Naive thymus-derived CD4-positive, alpha-beta T cell (primary cell): ENCODE measurements at regions not wholly inside any gene's neighbourhood (a gene's known extent, or its start where the extent isn't known, plus 50 kb on each side); places are given as distances from the start of the nearest gene placed in this dataset.

Experiments
- ATAC-seq: fragments of 150-1000 bp; cut with Tn5 transposase; 2 replicates; pipeline ENCODE4 v1.10.0; 2021; ENCODE audit warnings: mild to moderate bottlenecking, moderate library complexity
- CTCF ChIA-PET: fragments of 350-600 bp; sonication (Branson Sonifier 250); formaldehyde crosslinking; loops from one replicate; lab custom pipeline; 2021; ENCODE audit warnings: antibody characterized with exemption; lab: Charles Lee
- POLR2A ChIA-PET: fragments of 350-600 bp; sonication (Branson Sonifier 250); formaldehyde crosslinking; loops from one replicate; lab custom pipeline; 2021; ENCODE audit warnings: antibody characterized with exemption, inconsistent platforms; lab: Charles Lee
- DNase-seq, 9 donors: peaks; one replicate each; pipeline versions ENCODE4 v3.0.0 to v3.0.0-alpha.2; 2020 to 2022; ENCODE audit warnings: mixed read lengths in 1 of 9
- H3K27ac ChIP-seq: one replicate; pipeline ENCODE4 v1.7.0; 2013; ENCODE audit warnings: mild to moderate bottlenecking, low read depth, low read length, moderate library complexity
- H3K27me3 ChIP-seq, 2 donors: one replicate each; pipeline ENCODE4 v1.7.0; 2013; ENCODE audit warnings: low read length in 2 of 2, mild to moderate bottlenecking in 2 of 2, moderate library complexity in 2 of 2; ENCODE audit not compliant: control insufficient read depth in 2 of 2, insufficient read depth in 2 of 2
- H3K36me3 ChIP-seq, 3 experiments: 1 replicate in 2 of 3; 2 replicates in 1 of 3; pipeline ENCODE4 v1.7.0; 2013; ENCODE audit warnings: low read length in 3 of 3, mild to moderate bottlenecking in 3 of 3, moderate library complexity in 1 of 3; ENCODE audit not compliant: insufficient read depth in 3 of 3, control insufficient read depth in 2 of 3
- H3K4me1 ChIP-seq, 2 donors: one replicate each; pipeline ENCODE4 v1.7.0; 2013; ENCODE audit warnings: low read length in 2 of 2, mild to moderate bottlenecking in 2 of 2, moderate library complexity in 1 of 2; ENCODE audit not compliant: control insufficient read depth in 2 of 2, insufficient read depth in 2 of 2
- H3K4me3 ChIP-seq: 2 replicates; pipeline ENCODE4 v1.7.0; 2013; ENCODE audit warnings: mild to moderate bottlenecking, low read length
- H3K9me3 ChIP-seq, 3 experiments: 1 replicate in 2 of 3; 2 replicates in 1 of 3; pipeline ENCODE4 v1.7.0; 2013; ENCODE audit warnings: low read length in 3 of 3; ENCODE audit not compliant: control insufficient read depth in 2 of 3
- H3K27ac Mint-ChIP-seq, 9 donors: one replicate each; pipeline ENCODE4 v1.8.0; 2020 to 2022; ENCODE audit warnings: mixed read lengths in 9 of 9, mild to moderate bottlenecking in 8 of 9, moderate library complexity in 5 of 9, inconsistent platforms in 2 of 9
- H3K27me3 Mint-ChIP-seq, 5 donors: one replicate each; pipeline ENCODE4 v1.8.0; 2021 to 2022; ENCODE audit warnings: mixed read lengths in 5 of 5, mild to moderate bottlenecking in 1 of 5
- H3K36me3 Mint-ChIP-seq, 5 donors: one replicate each; pipeline ENCODE4 v1.8.0; 2020 to 2022; ENCODE audit warnings: mixed read lengths in 5 of 5, mild to moderate bottlenecking in 3 of 5, inconsistent platforms in 1 of 5
- H3K4me1 Mint-ChIP-seq, 7 donors: one replicate each; pipeline ENCODE4 v1.8.0; 2020 to 2022; ENCODE audit warnings: mixed read lengths in 7 of 7, mild to moderate bottlenecking in 3 of 7, inconsistent platforms in 1 of 7
- H3K4me3 Mint-ChIP-seq, 10 donors: one replicate each; pipeline ENCODE4 v1.8.0; 2020 to 2022; ENCODE audit warnings: mild to moderate bottlenecking in 10 of 10, mixed read lengths in 10 of 10, moderate library complexity in 6 of 10, inconsistent platforms in 2 of 10
- H3K9me3 Mint-ChIP-seq, 11 donors: one replicate each; pipeline ENCODE4 v1.8.0; 2020 to 2022; ENCODE audit warnings: mixed read lengths in 11 of 11, mild to moderate bottlenecking in 4 of 11, inconsistent platforms in 1 of 11, moderate library complexity in 1 of 11
- intact Hi-C, 2 donors: fragments of 100-400 bp; cut with micrococcal nuclease; formaldehyde crosslinking; loops; one replicate each; pipeline ENCODE4 v1.15.1; 2023

DNA sequence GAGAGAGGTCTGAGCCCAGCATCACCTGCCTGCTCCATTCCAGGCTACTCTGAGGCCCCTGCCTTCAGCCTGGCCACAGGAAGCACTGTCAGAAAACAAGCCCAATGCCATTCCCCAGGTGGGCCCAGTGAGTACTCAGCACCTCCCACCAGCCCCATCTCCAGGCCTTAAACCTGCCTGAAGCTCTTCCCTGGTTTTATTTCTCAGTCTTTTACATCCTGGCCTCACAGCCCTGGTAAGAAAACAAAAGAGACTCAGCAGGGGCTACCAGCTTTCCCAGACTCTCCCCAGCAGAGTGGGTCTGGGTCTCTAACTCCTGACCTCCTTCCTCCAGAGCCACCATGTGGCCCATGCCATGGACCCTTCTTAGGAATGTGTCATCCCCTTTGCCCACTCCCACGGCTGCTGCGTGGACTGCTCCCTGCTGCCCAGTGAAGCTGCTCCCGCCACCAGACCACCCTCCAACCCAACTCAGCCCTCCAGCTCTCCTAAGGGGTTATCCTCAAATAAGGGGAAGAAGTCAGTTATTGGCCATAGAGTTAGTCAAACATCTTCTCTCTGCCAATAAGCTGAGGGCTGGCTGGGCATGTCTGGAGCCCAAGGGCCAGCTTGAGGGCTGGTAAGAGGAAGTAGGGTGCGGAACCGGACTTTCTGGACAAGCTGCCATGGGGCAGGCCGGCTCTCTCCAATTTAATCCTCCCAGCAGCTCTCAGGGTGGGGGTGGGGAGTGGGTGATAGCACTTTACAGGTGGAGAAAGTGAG lies 116.7 kb upstream of the LINGO1 start:
- Mint-ChIP-seq H3K27me3 (peaks cover 0 to 7% (median 0%) of the 10 kb centered on the region in 5 donors), H3K4me1 (peaks cover 0 to 11% (median 6%) of the 10 kb centered on the region in 7 donors), H3K9me3 (peaks cover 0 to 3% (median 0%) of the 10 kb centered on the region in 11 donors), H3K36me3 (no peaks in the 10 kb centered on the region), H3K4me3 (no peak overlapping the region), H3K27ac (no peak overlapping the region)
- no peaks in the 10 kb centered on the region for H3K36me3 ChIP-seq
- no peaks in the 10 kb centered on the region for H3K4me1 ChIP-seq
- H3K27ac ChIP-seq = no peak overlapping the region
- CTCF ChIA-PET = interaction anchor here (0.6 kb wide), 1 partner anchor 100 kb away, joined by 3 read pairs; no protein-coding TSS in a partner anchor
- intact Hi-C loops = no loop called here
- H3K4me3 ChIP-seq = no peak overlapping the region
- no peak for DNase-seq
- POLR2A ChIA-PET = no interaction called here
- H3K9me3 ChIP-seq = no peaks in the 10 kb centered on the region
- no peak for ATAC-seq
- H3K27me3 ChIP-seq = no peaks in the 10 kb centered on the region

DNA sequence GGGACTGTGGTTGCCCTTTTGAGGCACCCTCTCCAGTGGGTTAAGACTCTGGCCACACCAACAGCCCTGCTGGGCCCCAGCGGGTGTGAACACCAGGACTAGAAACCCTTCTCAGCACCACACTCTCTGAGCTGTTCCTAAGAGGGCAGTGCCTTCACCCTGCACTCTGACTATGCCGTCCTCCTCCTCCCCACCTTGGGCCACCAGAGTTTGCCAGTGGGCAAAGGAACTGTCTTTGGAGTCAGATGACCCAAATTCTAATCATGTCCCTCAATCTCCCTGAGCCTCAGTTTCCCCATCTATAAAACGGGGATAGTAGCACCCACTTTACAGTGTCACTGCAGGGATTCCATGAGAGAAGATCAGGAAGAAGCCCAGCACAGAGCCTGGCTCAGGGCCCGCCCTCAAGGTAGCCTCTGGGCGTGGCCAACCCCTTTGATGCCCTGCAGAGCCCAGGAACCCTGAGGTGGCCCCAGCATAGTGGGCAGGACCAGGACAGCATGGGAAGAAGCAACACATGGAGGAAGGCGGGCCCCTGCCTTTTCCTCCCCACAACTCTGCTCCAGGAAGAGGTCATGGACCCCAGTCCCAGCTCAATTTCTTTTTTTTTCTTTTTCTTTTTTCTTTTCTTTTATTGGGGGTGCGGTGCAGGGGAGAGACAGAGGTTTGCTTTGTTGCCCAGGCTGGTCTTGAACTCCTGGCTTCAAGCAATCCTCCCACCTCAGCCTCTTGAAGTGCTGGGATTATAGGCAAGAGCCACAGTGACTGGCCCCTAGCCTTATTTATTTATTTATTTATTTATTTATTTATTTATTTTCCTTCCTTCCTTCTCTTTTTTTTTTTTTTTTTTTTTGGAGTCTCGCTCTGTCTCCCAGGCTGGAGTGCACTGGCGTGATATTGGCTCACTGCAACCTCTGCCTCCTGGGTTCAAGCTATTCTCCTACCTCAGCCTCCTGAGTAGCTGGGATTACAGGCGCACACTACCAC lies 115.7 kb upstream of the LINGO1 start:
- no peak overlapping the region for H3K4me3 ChIP-seq
- peaks cover 0 to 11% (median 6%) of the 10 kb centered on the region in 7 donors for H3K4me1 Mint-ChIP-seq
- DNase-seq (no peak), ATAC-seq (no peak)
- H3K27ac ChIP-seq = no peak overlapping the region
- ChIA-PET CTCF (no interaction called here), POLR2A (no interaction called here)
- H3K36me3 ChIP-seq = no peaks in the 10 kb centered on the region
- no peak overlapping the region for H3K4me3 Mint-ChIP-seq
- H3K27me3 Mint-ChIP-seq = peaks cover 0 to 4% (median 0%) of the 10 kb centered on the region in 5 donors
- peaks cover 0 to 3% (median 0%) of the 10 kb centered on the region in 11 donors for H3K9me3 Mint-ChIP-seq
- intact Hi-C loops = no loop called here
- H3K9me3 ChIP-seq = no peaks in the 10 kb centered on the region
- H3K27ac Mint-ChIP-seq = no peak overlapping the region
- no peaks in the 10 kb centered on the region for H3K4me1 ChIP-seq
- no peaks in the 10 kb centered on the region for H3K36me3 Mint-ChIP-seq
- H3K27me3 ChIP-seq = no peaks in the 10 kb centered on the region

DNA sequence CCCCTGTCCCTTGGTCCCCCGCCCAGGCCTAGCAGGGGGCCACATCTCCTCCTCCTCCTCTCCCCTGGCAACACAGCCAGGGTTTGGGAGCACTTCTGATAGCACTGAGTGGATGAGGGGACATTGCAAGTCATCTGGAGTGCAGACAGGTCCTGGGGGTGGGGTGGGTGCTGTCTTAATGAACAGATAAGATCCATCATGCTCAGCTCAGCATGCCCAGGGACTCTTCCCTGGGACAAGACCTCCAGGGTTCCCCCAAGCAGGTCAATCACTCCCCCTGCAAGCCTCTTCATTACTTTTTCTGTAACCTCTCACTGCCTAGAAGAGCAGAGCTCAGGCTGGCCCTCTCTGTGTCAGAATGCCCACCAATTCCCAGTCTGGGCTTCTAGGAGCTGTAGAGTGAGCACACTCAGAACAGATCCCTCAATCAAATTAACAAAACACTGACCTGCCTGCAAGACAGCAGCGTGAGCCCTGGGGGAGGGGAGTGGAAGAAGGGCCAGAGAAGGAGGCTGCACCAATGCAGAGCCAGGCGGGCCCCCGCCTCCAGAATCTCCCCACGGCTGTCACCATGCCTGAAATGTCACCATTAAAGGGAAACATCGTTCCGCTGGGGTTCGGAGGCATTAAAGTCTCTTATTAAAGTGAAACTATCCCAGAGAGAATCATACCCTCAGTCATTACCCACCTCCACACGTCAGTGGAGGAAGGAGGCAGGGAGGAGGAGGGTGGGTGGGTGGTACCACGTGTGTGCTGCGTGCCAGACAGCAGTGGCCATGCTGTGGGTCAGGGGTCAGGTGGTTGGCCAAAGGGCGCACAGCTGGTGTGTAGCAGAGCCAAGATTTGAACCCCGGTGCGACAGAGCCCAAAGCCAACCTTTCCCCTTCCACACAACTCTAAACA lies 114.7 kb upstream of the LINGO1 start:
- Histone ChIP-seq H3K27me3 (no peaks in the 10 kb centered on the region), H3K4me1 (no peaks in the 10 kb centered on the region), H3K4me3 (no peak overlapping the region), H3K9me3 (no peaks in the 10 kb centered on the region), H3K36me3 (no peaks in the 10 kb centered on the region), H3K27ac (no peak overlapping the region)
- intact Hi-C loops = no loop called here
- DNase-seq (no peak), ATAC-seq (no peak)
- H3K4me1 Mint-ChIP-seq = peaks cover 0 to 11% (median 6%) of the 10 kb centered on the region in 7 donors
- POLR2A ChIA-PET = no interaction called here
- H3K36me3 Mint-ChIP-seq = no peaks in the 10 kb centered on the region
- peak overlapping the region in 4 of 10 donors; percentile 10 to 30 (median 20) for H3K4me3 Mint-ChIP-seq
- no peak overlapping the region for H3K27ac Mint-ChIP-seq
- CTCF ChIA-PET = no interaction called here
- H3K9me3 Mint-ChIP-seq = no peaks in the 10 kb centered on the region
- H3K27me3 Mint-ChIP-seq = no peaks in the 10 kb centered on the region

GRCh38 chr15:77746254-77747174 lies 113.8 kb upstream of the LINGO1 start:
- POLR2A ChIA-PET = no interaction called here

GRCh38 chr15:77744398-77744797 lies 111.7 kb upstream of the LINGO1 start:
- Mint-ChIP-seq H3K27ac (no peak overlapping the region), H3K36me3 (no peaks in the 10 kb centered on the region), H3K27me3 (peaks cover 0 to 7% (median 2%) of the 10 kb centered on the region in 5 donors), H3K4me3 (no peak overlapping the region), H3K4me1 (peaks cover 0 to 11% (median 6%) of the 10 kb centered on the region in 7 donors), H3K9me3 (peaks cover 0 to 1% (median 0%) of the 10 kb centered on the region in 11 donors)
- Histone ChIP-seq H3K36me3 (no peaks in the 10 kb centered on the region), H3K27ac (no peak overlapping the region), H3K27me3 (no peaks in the 10 kb centered on the region), H3K4me3 (no peak overlapping the region), H3K4me1 (no peaks in the 10 kb centered on the region), H3K9me3 (no peaks in the 10 kb centered on the region)
- DNase-seq = no peak
- ChIA-PET CTCF (no interaction called here), POLR2A (no interaction called here)
- ATAC-seq = no peak
- intact Hi-C loops = no loop called here

More at GRCh38 chr15:77746254-77747174, 113.8 kb upstream of the LINGO1 start:
- Mint-ChIP-seq H3K36me3 (no peaks in the 10 kb centered on the region), H3K4me1 (peaks cover 0 to 11% (median 6%) of the 10 kb centered on the region in 7 donors), H3K27ac (no peak overlapping the region), H3K9me3 (no peaks in the 10 kb centered on the region), H3K27me3 (no peaks in the 10 kb centered on the region), H3K4me3 (no peak overlapping the region)
- intact Hi-C loops = no loop called here
- DNase-seq (no peak), ATAC-seq (no peak)
- no peaks in the 10 kb centered on the region for H3K4me1 ChIP-seq
- no peaks in the 10 kb centered on the region for H3K27me3 ChIP-seq
- no peak overlapping the region for H3K4me3 ChIP-seq
- no peaks in the 10 kb centered on the region for H3K36me3 ChIP-seq
- CTCF ChIA-PET = no interaction called here
- H3K9me3 ChIP-seq = no peaks in the 10 kb centered on the region
- no peak overlapping the region for H3K27ac ChIP-seq
